Adrenal gland (tissue), 9 donors: ENCODE measurements at regions not wholly inside any gene's neighbourhood (a gene's known extent, or its start where the extent isn't known, plus 50 kb on each side); places are given as distances from the start of the nearest gene placed in this dataset.
"Not testable (repeated sequence)": the region's sequence is repeated elsewhere in the genome, so short reads cannot be mapped to it uniquely, and the experiment has no call there.

Source experiments
- DNase-seq, 7 donors: peaks; one replicate each; pipeline ENCODE4 v3.0.0-alpha.2; 2019 to 2020
- H3K27ac ChIP-seq, 5 donors: fragments of 200-600 bp; sonication (generic) in 4 of 5; 1 replicate in 3 of 5; 2 replicates in 2 of 5; pipeline versions ENCODE4 v1.5.1 to v1.8.0; 2016 to 2020; ENCODE audit warnings: mild to moderate bottlenecking in 1 of 5
- H3K27me3 ChIP-seq: fragments of 200-600 bp; 2 replicates; pipeline ENCODE4 v1.8.0; 2021
- H3K36me3 ChIP-seq, 2 donors: fragments of 200-600 bp; replicated peaks in 1 of 2; 1 replicate in 1 of 2; 2 replicates in 1 of 2; pipeline versions ENCODE4 v1.5.1 to v1.8.0; 2018 to 2022
- H3K4me1 ChIP-seq, 2 donors: fragments of 200-600 bp; replicated peaks in 1 of 2; 1 replicate in 1 of 2; 2 replicates in 1 of 2; pipeline versions ENCODE4 v1.5.1 to v1.8.0; 2018 to 2021
- H3K4me3 ChIP-seq, 4 donors: fragments of 200-600 bp; sonication (generic) in 3 of 4; one replicate each; pipeline ENCODE4 v1.5.1; 2016 to 2018
- H3K9me3 ChIP-seq, 3 donors: fragments of 200-600 bp; sonication (generic) in 1 of 3; replicated peaks in 1 of 3; 1 replicate in 2 of 3; 2 replicates in 1 of 3; pipeline versions ENCODE4 v1.5.1 to v1.8.0; 2016 to 2021
- POLR2A ChIP-seq, 2 donors: fragments of 450-650 bp; IDR thresholded peaks; one replicate each; pipeline ENCODE4 v1.6.1; 2017; ENCODE audit warnings: antibody characterized with exemption in 2 of 2, mild to moderate bottlenecking in 2 of 2, moderate library complexity in 1 of 2
- WGBS, 4 donors: extraction: QIAGEN DNeasy Blood & Tissue Kit in 2 of 4; methylation state at CpG; one replicate each; pipeline versions ENCODE4 v1.1.5 to v1.1.7; 2013 to 2017; 5-methylcytosine and 5-hydroxymethylcytosine counted together
- intact Hi-C, 2 donors: fragments of 100-400 bp; cut with DNase I; formaldehyde crosslinking; loops; one replicate each; pipeline versions ENCODE4 v1.14.1 to v1.15.0; 2022 to 2023
- TF ChIP-seq, protein P1 (sequence below), 6 experiments: fragments of 450-650 bp in 4 of 6; fragments of 200-600 bp in 2 of 6; sonication (generic) in 1 of 6; IDR thresholded peaks; 1 replicate in 5 of 6; 2 replicates in 1 of 6; pipeline versions ENCODE4 v1.5.1 to v1.8.0; 2016 to 2021; ENCODE audit warnings: antibody characterized with exemption in 6 of 6, mild to moderate bottlenecking in 2 of 6, moderate library complexity in 1 of 6
- donor health status: healthy with polysubstance abuse.
- donor health status: Bipolar disorder and iron deficiency.
- donor health status: DM: yes; HTN: yes; CAD: no.
- donor health status: DM: no; HTN: no; CAD: no.
- donor health status: DM: no; HTN: no; CAD: no.

DNA sequence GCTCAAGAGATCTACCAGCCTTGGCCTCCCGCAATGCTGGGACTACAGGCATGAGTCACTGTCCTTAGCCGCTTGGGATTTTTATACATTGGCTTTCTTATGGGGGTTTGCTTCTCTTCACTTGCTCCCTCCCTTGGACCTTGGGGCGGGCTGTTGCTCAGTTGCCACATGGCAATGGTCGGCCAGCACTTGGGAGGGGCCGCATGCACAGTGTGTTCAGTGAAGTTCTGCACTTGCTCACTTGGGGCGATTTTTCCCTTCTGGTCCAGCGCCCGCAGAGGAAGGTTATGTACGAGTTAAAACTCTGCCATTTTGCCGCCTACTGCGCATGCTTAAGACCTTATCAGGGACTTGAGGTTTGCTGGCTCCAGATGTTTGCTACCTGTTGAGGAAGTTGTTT, 1367.6 kb upstream of the CDH8 start:
- no peaks in the 10 kb centered on the region for H3K36me3 ChIP-seq
- no peak overlapping the region for H3K4me3 ChIP-seq
- H3K27me3 ChIP-seq: no peaks in the 10 kb centered on the region
- H3K9me3 ChIP-seq: no peaks in the 10 kb centered on the region
- DNase-seq: no peak
- intact Hi-C loops: no loop called here
- H3K27ac ChIP-seq: no peak overlapping the region
- H3K4me1 ChIP-seq: no peaks in the 10 kb centered on the region
- TF ChIP-seq, protein P1, sequence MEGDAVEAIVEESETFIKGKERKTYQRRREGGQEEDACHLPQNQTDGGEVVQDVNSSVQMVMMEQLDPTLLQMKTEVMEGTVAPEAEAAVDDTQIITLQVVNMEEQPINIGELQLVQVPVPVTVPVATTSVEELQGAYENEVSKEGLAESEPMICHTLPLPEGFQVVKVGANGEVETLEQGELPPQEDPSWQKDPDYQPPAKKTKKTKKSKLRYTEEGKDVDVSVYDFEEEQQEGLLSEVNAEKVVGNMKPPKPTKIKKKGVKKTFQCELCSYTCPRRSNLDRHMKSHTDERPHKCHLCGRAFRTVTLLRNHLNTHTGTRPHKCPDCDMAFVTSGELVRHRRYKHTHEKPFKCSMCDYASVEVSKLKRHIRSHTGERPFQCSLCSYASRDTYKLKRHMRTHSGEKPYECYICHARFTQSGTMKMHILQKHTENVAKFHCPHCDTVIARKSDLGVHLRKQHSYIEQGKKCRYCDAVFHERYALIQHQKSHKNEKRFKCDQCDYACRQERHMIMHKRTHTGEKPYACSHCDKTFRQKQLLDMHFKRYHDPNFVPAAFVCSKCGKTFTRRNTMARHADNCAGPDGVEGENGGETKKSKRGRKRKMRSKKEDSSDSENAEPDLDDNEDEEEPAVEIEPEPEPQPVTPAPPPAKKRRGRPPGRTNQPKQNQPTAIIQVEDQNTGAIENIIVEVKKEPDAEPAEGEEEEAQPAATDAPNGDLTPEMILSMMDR (IDR thresholded peaks at IDR 0.05): no peak
- no peak for TF ChIP-seq POLR2A (IDR thresholded peaks at IDR 0.05)
- 82 to 93% (median 90%) methylated on average over 11 of the region's 11 CpGs for WGBS, 4 donors

DNA sequence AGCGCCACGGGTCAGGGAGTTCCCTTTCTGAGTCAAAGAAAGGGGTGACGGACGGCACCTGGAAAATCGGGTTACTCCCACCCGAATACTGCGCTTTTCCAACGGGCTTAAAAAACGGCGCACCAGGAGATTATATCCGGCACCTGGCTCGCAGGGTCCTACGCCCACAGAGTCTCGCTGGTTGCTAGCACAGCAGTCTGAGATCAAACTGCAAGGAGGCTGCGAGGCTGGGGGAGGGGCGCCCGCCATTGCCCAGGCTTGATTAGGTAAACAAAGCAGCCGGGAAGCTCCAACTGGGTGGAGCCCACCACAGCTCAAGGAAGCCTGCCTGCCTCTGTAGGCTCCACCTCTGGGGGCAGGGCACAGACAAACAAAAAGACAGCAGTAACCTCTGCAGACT, 1352.0 kb upstream of the CDH8 start:
- H3K9me3 ChIP-seq, H3K27ac ChIP-seq, DNase-seq, H3K4me1 ChIP-seq, intact Hi-C loops, H3K4me3 ChIP-seq, H3K27me3 ChIP-seq, H3K36me3 ChIP-seq: not testable (repeated sequence)
- 85 to 91% (median 89%) methylated on average over 16 to 18 of the region's 18 CpGs for WGBS, 4 donors

DNA sequence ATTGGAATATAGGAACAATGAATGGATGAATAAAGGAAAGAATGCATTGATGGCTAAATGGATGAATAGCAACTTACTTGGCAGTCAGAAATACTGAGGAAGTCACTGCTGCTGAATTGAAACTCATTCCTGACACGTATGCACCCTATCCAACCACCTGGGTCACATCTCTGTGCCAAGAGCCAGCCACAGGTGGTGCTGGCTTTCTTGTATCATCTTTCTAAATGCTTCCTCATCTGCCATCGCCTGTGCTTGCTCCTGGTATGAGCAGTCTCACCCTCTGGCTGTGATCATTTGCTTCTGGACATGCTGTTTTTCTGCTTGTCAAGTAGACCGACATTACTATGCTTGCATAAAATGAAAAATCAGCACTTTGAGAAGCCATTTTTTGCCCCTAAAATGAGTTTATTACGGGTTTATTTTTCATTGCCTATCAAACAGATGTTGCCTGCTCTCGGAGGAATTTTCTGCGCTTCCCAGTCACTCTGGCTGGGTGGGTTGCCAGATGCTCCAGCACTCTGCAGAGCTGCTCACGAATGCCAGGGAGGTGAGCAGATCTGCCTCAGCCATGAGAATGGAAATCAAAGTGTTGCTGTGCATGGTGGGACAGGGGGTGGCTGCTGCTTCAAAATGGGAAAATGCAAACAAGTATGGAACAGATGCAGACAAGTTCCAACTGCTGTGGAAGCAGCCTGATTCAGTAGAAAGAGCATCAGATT, 1349.6 kb upstream of the CDH8 start:
- no peak overlapping the region for H3K4me3 ChIP-seq
- TF ChIP-seq, protein P1 (IDR thresholded peaks at IDR 0.05): no peak
- TF ChIP-seq POLR2A (IDR thresholded peaks at IDR 0.05): no peak
- no peak for DNase-seq
- no peaks in the 10 kb centered on the region for H3K9me3 ChIP-seq
- intact Hi-C loops: no loop called here
- no peaks in the 10 kb centered on the region for H3K27me3 ChIP-seq
- H3K4me1 ChIP-seq: no peaks in the 10 kb centered on the region
- WGBS, 4 donors: 62 to 70% (median 68%) methylated on average over 7 of the region's 7 CpGs
- no peak overlapping the region for H3K27ac ChIP-seq
- no peaks in the 10 kb centered on the region for H3K36me3 ChIP-seq

DNA sequence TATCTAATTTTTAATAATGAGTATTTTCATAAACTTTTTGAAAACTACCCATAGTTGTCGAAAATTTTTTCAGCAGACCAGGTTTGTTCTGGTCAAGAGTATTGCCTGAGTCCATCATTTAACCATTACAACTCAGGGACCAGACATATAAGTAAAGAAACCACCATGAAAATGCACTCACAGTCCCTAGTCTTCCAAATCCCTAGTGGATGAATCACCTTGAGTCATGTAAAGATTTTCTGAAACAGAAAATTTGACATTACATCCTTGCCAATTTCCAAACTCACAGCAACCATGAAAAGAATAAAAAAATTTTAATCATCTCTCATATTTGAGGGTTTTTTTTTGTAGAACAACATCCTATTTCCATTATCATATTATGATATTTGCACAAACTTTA, 1337.5 kb upstream of the CDH8 start:
- H3K27ac ChIP-seq: no peak overlapping the region
- no peaks in the 10 kb centered on the region for H3K4me1 ChIP-seq
- no peak for DNase-seq
- no peaks in the 10 kb centered on the region for H3K36me3 ChIP-seq
- H3K27me3 ChIP-seq: no peaks in the 10 kb centered on the region
- H3K9me3 ChIP-seq: no peaks in the 10 kb centered on the region
- TF ChIP-seq POLR2A (IDR thresholded peaks at IDR 0.05): no peak
- TF ChIP-seq, protein P1 (IDR thresholded peaks at IDR 0.05): no peak
- no peak overlapping the region for H3K4me3 ChIP-seq
- intact Hi-C loops: no loop called here
- 42 to 82% (median 65%) methylated on average over 1 of the region's 1 CpG for WGBS, 4 donors

DNA sequence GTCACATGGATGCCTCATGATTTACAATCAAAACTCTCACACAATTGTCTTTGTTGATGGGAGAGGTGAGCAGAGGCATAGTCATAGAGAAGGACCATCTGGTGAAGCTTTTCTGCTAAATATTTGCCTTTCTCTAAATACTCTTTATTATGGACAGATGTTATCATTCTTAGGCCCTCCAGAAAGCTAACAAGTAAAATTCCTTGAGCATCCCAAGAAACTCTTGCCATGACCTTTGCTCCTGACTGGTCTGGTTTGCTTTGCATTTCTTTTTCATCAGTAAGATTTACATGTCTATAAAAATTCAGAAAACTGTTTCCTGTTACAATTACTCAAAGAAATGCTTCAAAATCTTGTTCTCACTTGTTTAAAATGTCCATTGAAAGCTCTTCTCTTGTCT, 1336.6 kb upstream of the CDH8 start:
- H3K4me3 ChIP-seq: no peak overlapping the region
- no peaks in the 10 kb centered on the region for H3K9me3 ChIP-seq
- DNase-seq: no peak
- no peaks in the 10 kb centered on the region for H3K27me3 ChIP-seq
- TF ChIP-seq, protein P1 (IDR thresholded peaks at IDR 0.05): no peak
- TF ChIP-seq POLR2A (IDR thresholded peaks at IDR 0.05): no peak
- H3K27ac ChIP-seq: no peak overlapping the region
- no peaks in the 10 kb centered on the region for H3K4me1 ChIP-seq
- intact Hi-C loops: no loop called here
- no peaks in the 10 kb centered on the region for H3K36me3 ChIP-seq
